ENCODE measurements at regions not wholly inside any gene's neighbourhood (a gene's known extent, or its start where the extent isn't known, plus 50 kb on each side); places are given as distances from the start of the nearest gene placed in this dataset.

GRCh38 chr11:23865341-23865975 is 631.4 kb upstream of the LUZP2 start:
- no peak for TF ChIP-seq CTCF (IDR thresholded peaks at IDR 0.05)
- no peak for TF ChIP-seq POLR2A (IDR thresholded peaks at IDR 0.05)
